MM.1S (cell line): ENCODE measurements at regions not wholly inside any gene's neighbourhood (a gene's known extent, or its start where the extent isn't known, plus 50 kb on each side); places are given as distances from the start of the nearest gene placed in this dataset.

Experiments
- CTCF ChIP-seq: fragments of 300-600 bp; sonication (generic); IDR thresholded peaks from 2 replicates; pipeline ENCODE4 v1.5.1; 2016; ENCODE audit warnings: antibody characterized with exemption, low read length, mixed read lengths
- EZH2 ChIP-seq: fragments of 300-600 bp; sonication (generic); optimal IDR thresholded peaks from 2 replicates; pipeline ENCODE3; 2017; ENCODE audit warnings: low read depth, mild to moderate bottlenecking, antibody characterized with exemption, low read length, mixed read lengths

- TF ChIP-seq EZH2 (no peak), CTCF (no peak)
Measured at GRCh38 chr6:80535914-80536565, 429.6 kb downstream of the BCKDHB start.
